MM.1S (cell line): ENCODE measurements at regions not wholly inside any gene's neighbourhood (a gene's known extent, or its start where the extent isn't known, plus 50 kb on each side); places are given as distances from the start of the nearest gene placed in this dataset.

ENCODE experiments used
- DNase-seq: peaks from one replicate; pipeline ENCODE4 v3.0.0-alpha.2; 2015
- H2AFZ ChIP-seq: fragments of 300-600 bp; sonication (generic); 2 replicates; pipeline ENCODE4 v1.6.0; 2016; ENCODE audit warnings: antibody characterized with exemption, low read length
- H3F3A ChIP-seq: fragments of 300-600 bp; sonication (generic); 2 replicates; pipeline ENCODE4 v1.6.1; 2016; ENCODE audit warnings: mild to moderate bottlenecking, antibody characterized with exemption, low read length, moderate library complexity, mixed read lengths; ENCODE audit not compliant: insufficient read depth
- H3K27ac ChIP-seq: fragments of 300-600 bp; sonication (generic); 2 replicates; pipeline ENCODE4 v1.5.1; 2016; ENCODE audit warnings: mild to moderate bottlenecking, low read length
- H3K27me3 ChIP-seq: fragments of 300-600 bp; sonication (generic); replicated peaks from 2 replicates; pipeline ENCODE4 v1.6.0; 2016; ENCODE audit warnings: low read length; ENCODE audit not compliant: insufficient read depth
- H3K36me3 ChIP-seq: fragments of 300-600 bp; sonication (generic); replicated peaks from 2 replicates; pipeline ENCODE4 v1.6.1; 2016; ENCODE audit warnings: mild to moderate bottlenecking, low read length, mixed read lengths; ENCODE audit not compliant: insufficient read depth
- H3K4me1 ChIP-seq: fragments of 300-600 bp; sonication (generic); 2 replicates; pipeline ENCODE4 v1.6.1; 2016; ENCODE audit warnings: low read length, mixed read lengths
- H3K4me2 ChIP-seq: fragments of 300-600 bp; sonication (generic); 2 replicates; pipeline ENCODE4 v1.6.0; 2016; ENCODE audit warnings: low read depth, low read length
- H3K4me3 ChIP-seq: fragments of 300-600 bp; sonication (generic); 2 replicates; pipeline ENCODE4 v1.5.1; 2016; ENCODE audit warnings: low read length, mixed read lengths
- H3K79me2 ChIP-seq: fragments of 300-600 bp; sonication (generic); 2 replicates; pipeline ENCODE4 v1.6.1; 2016; ENCODE audit warnings: mixed run types, low read length, mixed read lengths
- H3K9ac ChIP-seq: fragments of 300-600 bp; sonication (generic); 2 replicates; pipeline ENCODE4 v1.6.1; 2016; ENCODE audit warnings: low read length, mixed read lengths
- H3K9me2 ChIP-seq: fragments of 300-600 bp; sonication (generic); replicated peaks from 2 replicates; pipeline ENCODE4 v1.6.1; 2016; ENCODE audit warnings: mild to moderate bottlenecking, low read length, mixed read lengths; ENCODE audit not compliant: insufficient read depth
- H3K9me3 ChIP-seq: fragments of 300-600 bp; sonication (generic); replicated peaks from 2 replicates; pipeline ENCODE4 v1.6.1; 2016; ENCODE audit warnings: mild to moderate bottlenecking, low read length, mixed read lengths; ENCODE audit not compliant: insufficient read depth
- H4K20me1 ChIP-seq: fragments of 300-600 bp; sonication (generic); 2 replicates; pipeline ENCODE4 v1.6.1; 2016; ENCODE audit warnings: mild to moderate bottlenecking, low read length, moderate library complexity, mixed read lengths; ENCODE audit not compliant: insufficient read depth
- CTCF ChIP-seq: fragments of 300-600 bp; sonication (generic); IDR thresholded peaks from 2 replicates; pipeline ENCODE4 v1.5.1; 2016; ENCODE audit warnings: antibody characterized with exemption, low read length, mixed read lengths
- EZH2 ChIP-seq: fragments of 300-600 bp; sonication (generic); optimal IDR thresholded peaks from 2 replicates; pipeline ENCODE3; 2017; ENCODE audit warnings: low read depth, mild to moderate bottlenecking, antibody characterized with exemption, low read length, mixed read lengths
- EZH2phosphoT487 ChIP-seq: fragments of 300-600 bp; sonication (generic); IDR thresholded peaks from 2 replicates; pipeline ENCODE4 v1.6.1; 2018; ENCODE audit warnings: antibody characterized with exemption, low read length

GRCh38 chr18:39341129-39341528 lies 1775.5 kb upstream of the CELF4 start:
- Histone ChIP-seq H2AFZ (no peak overlapping the region), H4K20me1 (no peaks in the 10 kb centered on the region), H3K27me3 (no peaks in the 10 kb centered on the region), H3F3A (no peaks in the 10 kb centered on the region), H3K9me3 (no peaks in the 10 kb centered on the region), H3K79me2 (no peaks in the 10 kb centered on the region), H3K36me3 (no peaks in the 10 kb centered on the region), H3K9ac (no peak overlapping the region), H3K27ac (no peak overlapping the region), H3K4me2 (no peak overlapping the region), H3K4me1 (no peaks in the 10 kb centered on the region), H3K9me2 (no peaks in the 10 kb centered on the region), H3K4me3 (no peak overlapping the region)
- no peak for TF ChIP-seq EZH2phosphoT487
- DNase-seq = no peak

GRCh38 chr18:39340418-39340817 lies 1774.8 kb upstream of the CELF4 start:
- Histone ChIP-seq H3K4me3 (no peak overlapping the region), H3K9me3 (no peaks in the 10 kb centered on the region), H2AFZ (no peak overlapping the region), H3K27ac (no peak overlapping the region), H3K4me1 (no peaks in the 10 kb centered on the region), H3K9me2 (no peaks in the 10 kb centered on the region), H3K9ac (no peak overlapping the region), H3K36me3 (no peaks in the 10 kb centered on the region), H3K4me2 (no peak overlapping the region), H3F3A (no peaks in the 10 kb centered on the region), H3K79me2 (no peaks in the 10 kb centered on the region), H3K27me3 (no peaks in the 10 kb centered on the region), H4K20me1 (no peaks in the 10 kb centered on the region)
- DNase-seq = no peak
- TF ChIP-seq EZH2phosphoT487 = no peak
- no peak for TF ChIP-seq EZH2
- no peak for TF ChIP-seq CTCF

- no peaks in the 10 kb centered on the region for H3K27me3 ChIP-seq
- H3K9me3 ChIP-seq = no peaks in the 10 kb centered on the region
- DNase-seq = no peak
- no peak overlapping the region for H3K27ac ChIP-seq
- no peaks in the 10 kb centered on the region for H3K36me3 ChIP-seq
- no peak overlapping the region for H3K4me2 ChIP-seq
- H3K4me1 ChIP-seq = no peaks in the 10 kb centered on the region
- TF ChIP-seq CTCF = no peak
- H3K79me2 ChIP-seq = no peaks in the 10 kb centered on the region
- no peak overlapping the region for H3K9ac ChIP-seq
- H3K4me3 ChIP-seq = no peak overlapping the region
- H4K20me1 ChIP-seq = no peaks in the 10 kb centered on the region
- no peak overlapping the region for H2AFZ ChIP-seq
- H3F3A ChIP-seq = no peaks in the 10 kb centered on the region
- H3K9me2 ChIP-seq = no peaks in the 10 kb centered on the region
Observed at GRCh38 chr18:39329496-39330275, 1764.1 kb upstream of the CELF4 start.

GRCh38 chr18:39326772-39327171 lies 1761.2 kb upstream of the CELF4 start:
- Histone ChIP-seq H3K36me3 (no peaks in the 10 kb centered on the region), H3K9me3 (no peaks in the 10 kb centered on the region), H2AFZ (no peak overlapping the region), H3F3A (no peaks in the 10 kb centered on the region), H3K79me2 (no peaks in the 10 kb centered on the region), H4K20me1 (no peaks in the 10 kb centered on the region), H3K9me2 (no peaks in the 10 kb centered on the region), H3K4me1 (no peaks in the 10 kb centered on the region), H3K27ac (no peak overlapping the region), H3K4me3 (no peak overlapping the region), H3K27me3 (no peaks in the 10 kb centered on the region), H3K9ac (no peak overlapping the region), H3K4me2 (no peak overlapping the region)
- no peak for DNase-seq
- TF ChIP-seq CTCF (no peak), EZH2phosphoT487 (no peak), EZH2 (no peak)
